GM10248 (cell line): ENCODE measurements at regions not wholly inside any gene's neighbourhood (a gene's known extent, or its start where the extent isn't known, plus 50 kb on each side); places are given as distances from the start of the nearest gene placed in this dataset.

ENCODE experiments used
- CTCF ChIA-PET: fragments of 300-600 bp; sonication (Branson Sonifier 250); formaldehyde crosslinking; extraction: SDS; loops from one replicate; lab custom pipeline; 2021; ENCODE audit warnings: antibody characterized with exemption; lab: Yijun Ruan, JAX
- POLR2A ChIA-PET: fragments of 350-650 bp; sonication (Branson Sonifier 250); formaldehyde crosslinking; extraction: SDS; loops from one replicate; lab custom pipeline; 2020; ENCODE audit warnings: antibody characterized with exemption; lab: Yijun Ruan, JAX
- DNase-seq: peaks from one replicate; pipeline ENCODE4 v3.0.0; 2012; ENCODE audit errors: extremely low spot score
- TF ChIP-seq, protein P1 (sequence below): IDR thresholded peaks from 2 replicates; pipeline ENCODE4 v1.5.1; 2012; ENCODE audit warnings: mild to moderate bottlenecking, low read depth; ENCODE audit errors: extremely low read depth, missing control alignments, control extremely low read depth

DNA sequence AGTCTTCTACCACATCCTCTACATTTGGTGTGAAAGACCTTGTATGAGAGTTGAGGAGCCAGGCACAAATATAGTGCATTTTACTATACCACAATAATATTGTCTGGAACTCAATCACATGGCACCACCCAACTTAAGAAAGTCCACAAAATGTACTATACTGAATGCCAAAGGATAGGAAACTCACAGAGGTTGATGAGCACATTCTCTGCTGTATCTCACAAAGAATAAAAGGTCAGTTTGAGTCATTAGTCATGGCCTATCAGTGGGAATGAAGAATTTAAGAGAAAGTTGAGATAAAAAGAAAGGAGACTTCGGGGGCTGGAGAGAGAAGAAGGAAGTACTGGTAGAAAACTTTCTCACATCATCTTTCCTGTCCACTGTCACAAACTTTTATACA, 134.3 kb downstream of the RDH14 start:
- TF ChIP-seq, protein P1, sequence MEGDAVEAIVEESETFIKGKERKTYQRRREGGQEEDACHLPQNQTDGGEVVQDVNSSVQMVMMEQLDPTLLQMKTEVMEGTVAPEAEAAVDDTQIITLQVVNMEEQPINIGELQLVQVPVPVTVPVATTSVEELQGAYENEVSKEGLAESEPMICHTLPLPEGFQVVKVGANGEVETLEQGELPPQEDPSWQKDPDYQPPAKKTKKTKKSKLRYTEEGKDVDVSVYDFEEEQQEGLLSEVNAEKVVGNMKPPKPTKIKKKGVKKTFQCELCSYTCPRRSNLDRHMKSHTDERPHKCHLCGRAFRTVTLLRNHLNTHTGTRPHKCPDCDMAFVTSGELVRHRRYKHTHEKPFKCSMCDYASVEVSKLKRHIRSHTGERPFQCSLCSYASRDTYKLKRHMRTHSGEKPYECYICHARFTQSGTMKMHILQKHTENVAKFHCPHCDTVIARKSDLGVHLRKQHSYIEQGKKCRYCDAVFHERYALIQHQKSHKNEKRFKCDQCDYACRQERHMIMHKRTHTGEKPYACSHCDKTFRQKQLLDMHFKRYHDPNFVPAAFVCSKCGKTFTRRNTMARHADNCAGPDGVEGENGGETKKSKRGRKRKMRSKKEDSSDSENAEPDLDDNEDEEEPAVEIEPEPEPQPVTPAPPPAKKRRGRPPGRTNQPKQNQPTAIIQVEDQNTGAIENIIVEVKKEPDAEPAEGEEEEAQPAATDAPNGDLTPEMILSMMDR: no peak
- CTCF ChIA-PET: interaction anchor here (1.2 to 3.2 kb wide), 3 partner anchors 8 to 10 kb away, joined by 3 to 8 read pairs (median 7); no protein-coding TSS in a partner anchor
- POLR2A ChIA-PET: no interaction called here
- DNase-seq: no peak

DNA sequence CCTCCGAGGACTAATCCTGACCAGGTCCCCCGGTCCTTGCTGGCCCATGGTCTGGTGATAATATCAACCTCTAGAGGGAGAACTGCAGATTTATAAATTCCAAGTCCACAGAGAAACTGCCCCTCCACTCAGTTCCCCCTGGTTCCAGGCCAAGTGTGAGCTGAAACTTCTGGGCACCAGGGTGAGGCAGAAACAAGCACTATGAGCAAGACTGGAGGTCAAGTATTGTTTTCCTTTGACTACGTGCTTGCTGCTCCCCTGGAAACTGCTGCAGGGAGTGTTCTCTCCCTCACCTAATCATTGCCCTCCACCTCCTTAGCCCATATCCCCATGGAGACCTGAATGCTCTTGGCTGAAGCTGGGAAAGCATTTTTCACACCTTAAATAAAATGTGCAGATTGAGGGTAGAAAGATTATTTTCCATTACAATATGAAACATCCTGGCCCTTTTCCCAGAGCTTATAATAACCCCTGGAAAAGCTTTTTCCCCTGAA, 135.2 kb downstream of the RDH14 start:
- ChIA-PET CTCF (interaction anchor here (1.0 to 3.2 kb wide), 9 partner anchors 9 to 37 kb away, joined by 3 to 8 read pairs (median 4); no protein-coding TSS in a partner anchor), POLR2A (no interaction called here)
- no peak for DNase-seq

DNA sequence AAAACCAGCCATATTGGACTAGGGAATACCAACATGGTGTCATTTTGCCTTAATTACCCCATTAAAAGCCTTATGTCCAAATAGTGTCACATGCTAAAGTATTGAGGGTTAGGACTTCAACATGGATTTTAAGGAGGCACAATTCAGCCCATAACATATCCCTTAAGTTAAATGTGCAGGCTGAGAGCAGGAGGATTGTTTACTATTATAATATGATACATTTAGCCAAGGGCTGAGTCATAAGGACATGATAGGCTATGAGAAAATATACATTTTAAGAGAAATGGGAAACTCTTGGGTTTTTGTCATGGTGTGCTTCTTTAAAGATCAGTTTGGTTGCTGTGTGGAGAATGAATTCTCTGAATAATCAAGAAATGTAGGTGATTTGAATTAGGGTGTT, 136.8 kb downstream of the RDH14 start:
- TF ChIP-seq, protein P1: no peak
- ChIA-PET POLR2A (no interaction called here), CTCF (interaction anchor here (0.7 to 3.2 kb wide), 4 partner anchors 10 to 19 kb away, joined by 3 to 8 read pairs (median 6); no protein-coding TSS in a partner anchor)
- DNase-seq: no peak

More for the DNA sequence above, 135.2 kb downstream of the RDH14 start:
- TF ChIP-seq, protein P1: no peak

DNA sequence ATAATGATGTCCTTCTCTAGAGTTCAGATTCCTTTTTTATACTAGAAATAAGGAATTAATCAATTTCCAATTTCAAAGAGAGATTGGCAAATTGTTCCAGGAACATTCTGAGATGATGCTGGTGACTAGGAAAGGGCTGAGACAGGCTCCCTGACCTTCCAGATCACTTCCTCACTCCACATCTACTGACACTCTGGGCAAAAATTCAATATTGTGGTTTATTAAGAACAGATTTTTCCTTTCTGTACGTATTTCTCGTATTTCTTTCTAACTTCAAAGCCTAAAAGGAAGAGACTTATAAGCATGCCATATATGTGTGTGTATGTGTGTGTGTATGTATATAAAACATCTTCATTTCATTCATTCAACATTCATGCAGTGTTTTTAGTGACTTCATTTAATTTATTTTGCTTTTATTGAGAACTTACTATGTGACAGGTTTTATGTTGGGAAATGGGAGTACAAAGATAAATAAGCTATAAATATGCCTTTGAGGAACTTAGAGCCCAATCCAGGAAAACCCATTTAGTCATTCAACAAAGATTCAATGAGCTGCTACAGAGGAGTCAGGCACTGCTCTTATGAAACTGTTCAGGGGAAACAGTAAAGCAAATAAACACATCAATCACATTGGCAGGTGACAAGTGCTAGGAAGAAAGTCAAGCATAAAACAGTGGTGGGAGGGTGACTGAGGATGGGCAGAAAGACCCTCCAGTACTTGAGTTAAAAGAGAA, 137.9 kb downstream of the RDH14 start:
- TF ChIP-seq, protein P1: no peak
- CTCF ChIA-PET: interaction anchor here (1.2 kb wide), 1 partner anchor 62 kb away, joined by 3 read pairs; no protein-coding TSS in a partner anchor

DNA sequence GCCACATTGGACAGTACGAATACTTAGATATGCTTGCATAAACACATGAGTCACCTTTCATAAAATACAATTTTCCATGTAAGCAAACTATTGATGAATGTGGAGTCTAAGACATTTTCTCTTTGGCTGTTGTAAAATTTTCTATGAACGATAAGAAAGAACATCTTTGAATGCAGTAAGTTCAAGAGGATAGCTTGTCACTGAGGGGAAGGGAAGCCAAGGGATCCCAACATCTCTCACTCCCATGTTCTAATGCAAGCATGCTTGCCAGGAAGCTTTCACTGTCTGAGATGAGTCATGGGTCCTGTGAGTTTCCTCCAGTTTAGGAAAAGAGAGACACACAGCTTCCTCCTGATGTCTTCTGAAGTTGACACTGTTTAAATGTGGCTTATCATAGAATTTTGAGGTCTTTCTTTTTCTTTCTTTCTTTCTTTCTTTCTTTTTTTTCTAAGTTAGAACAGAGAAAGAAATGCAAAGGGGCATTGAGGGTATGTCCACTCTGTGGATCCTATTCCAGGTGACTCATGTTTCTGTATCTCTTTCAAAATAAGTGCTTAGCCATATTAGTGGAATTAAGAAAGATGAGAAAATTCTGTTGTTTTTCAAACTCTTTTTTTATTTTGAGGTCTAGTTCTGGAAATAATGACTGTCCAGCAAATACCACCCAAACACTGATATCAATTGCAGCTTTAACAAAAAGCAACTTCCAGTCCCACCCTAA, 146.6 kb downstream of the RDH14 start:
- ChIA-PET POLR2A (no interaction called here), CTCF (interaction anchor here (1.5 to 1.7 kb wide), 3 partner anchors 11 to 34 kb away, joined by 5 to 6 read pairs (median 6); no protein-coding TSS in a partner anchor)
- DNase-seq: no peak
- TF ChIP-seq, protein P1: no peak

More for the DNA sequence above, 137.9 kb downstream of the RDH14 start:
- POLR2A ChIA-PET: no interaction called here
- no peak for DNase-seq
